H4 (cell line): ENCODE measurements at regions not wholly inside any gene's neighbourhood (a gene's known extent, or its start where the extent isn't known, plus 50 kb on each side); places are given as distances from the start of the nearest gene placed in this dataset.

Experiments used
- DNase-seq: peaks from one replicate; pipeline ENCODE4 v3.0.0-alpha.2; 2015; ENCODE audit warnings: low spot score

- DNase-seq: no peak
Observed at GRCh38 chrX:149152941-149153340, 352.2 kb downstream of the IDS start.

DNA sequence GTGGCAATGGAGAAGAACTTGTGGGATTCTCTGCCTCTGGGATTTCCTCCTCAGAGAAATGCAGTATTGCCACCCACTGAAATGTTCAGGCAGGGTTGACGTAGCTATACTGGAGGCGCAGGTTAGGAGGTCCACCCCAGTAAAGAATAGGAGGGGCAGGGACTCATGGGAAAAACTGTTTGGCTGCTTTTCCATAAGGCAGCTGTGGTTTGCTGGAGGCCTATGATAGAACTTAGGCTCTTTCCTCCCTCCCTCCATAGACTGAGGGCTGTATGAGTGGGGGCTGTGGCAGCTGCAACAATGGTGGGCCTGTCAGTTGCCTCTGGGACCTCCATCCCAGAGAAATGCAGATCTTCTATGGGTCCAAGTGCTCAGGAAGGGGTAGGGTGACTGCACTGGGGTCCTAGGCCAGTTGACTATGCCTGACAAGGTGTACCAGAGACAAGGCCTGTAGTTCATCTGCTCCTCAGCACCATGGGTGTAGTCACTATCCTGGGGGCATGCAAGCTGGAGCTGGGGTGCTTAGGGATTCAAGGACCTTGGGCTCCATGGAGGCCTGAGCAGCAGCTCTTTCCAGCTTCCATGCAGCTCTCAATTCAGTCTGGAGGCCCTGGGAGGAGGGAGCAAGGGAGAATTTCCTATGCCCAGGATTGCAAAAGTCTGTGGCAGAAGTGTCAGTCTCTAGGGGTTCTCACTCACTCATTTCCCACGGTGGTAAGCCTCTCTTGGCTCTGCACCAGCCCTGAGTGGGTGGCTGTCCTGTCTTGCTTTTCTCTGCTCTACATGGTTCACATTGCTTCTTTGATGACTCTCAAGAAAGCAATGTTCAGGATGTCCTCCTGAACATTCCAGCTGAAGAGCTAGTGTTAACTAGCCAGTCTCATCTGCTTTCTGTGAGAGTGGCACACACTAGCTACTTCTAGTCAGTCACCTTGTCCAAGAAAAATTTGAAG, 353.0 kb downstream of the IDS start:
- peak; percentile 3 for DNase-seq

DNA sequence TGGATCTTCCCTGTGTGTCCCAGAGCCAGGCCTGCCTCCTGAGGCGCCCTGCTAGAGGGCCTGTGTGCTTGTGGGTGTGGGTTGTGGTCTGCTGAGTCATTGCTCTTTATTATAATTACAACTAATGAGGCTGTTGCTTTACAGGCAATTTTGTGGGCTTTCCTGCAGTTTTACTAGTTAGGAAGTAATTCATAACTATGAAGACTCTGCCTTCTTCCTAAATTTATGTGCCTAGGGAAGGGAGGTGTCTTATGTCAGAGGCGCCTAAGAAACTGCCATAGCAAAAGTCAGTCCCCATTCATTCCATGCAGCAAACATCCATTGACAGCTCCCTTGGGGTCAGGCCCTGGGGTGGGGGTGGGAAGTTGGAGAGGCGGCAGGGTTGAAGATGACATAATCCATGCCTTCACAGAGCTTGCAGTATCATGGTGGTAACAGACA, 359.2 kb downstream of the IDS start:
- DNase-seq: peak; percentile 39

DNA sequence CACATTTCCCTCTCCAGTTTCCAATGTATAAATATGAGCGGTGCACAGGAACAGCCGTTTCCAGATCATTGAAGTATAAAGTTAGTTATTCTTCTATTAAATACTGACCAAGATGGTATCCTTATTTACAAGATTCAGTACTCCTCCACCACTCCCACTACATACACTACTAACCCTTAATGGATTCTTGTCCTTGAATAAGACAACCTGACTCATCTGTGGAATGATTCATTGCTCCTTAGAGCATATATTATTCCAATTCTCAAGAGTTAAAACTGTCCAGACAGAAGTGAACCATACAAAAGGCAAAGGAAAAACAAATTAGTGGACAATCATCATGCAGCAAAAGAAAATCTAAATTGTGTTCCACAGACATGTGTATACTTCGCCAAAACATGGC, 373.3 kb downstream of the IDS start:
- no peak for DNase-seq

GRCh38 chrX:149129767-149130166, 375.3 kb downstream of the IDS start:
- no peak for DNase-seq

GRCh38 chrX:149124526-149125108, 380.5 kb downstream of the IDS start:
- no peak for DNase-seq

- no peak for DNase-seq
Observed at GRCh38 chrX:149121206-149121920, 383.7 kb downstream of the IDS start.

GRCh38 chrX:149120459-149120858, 384.6 kb downstream of the IDS start:
- DNase-seq: no peak

DNA sequence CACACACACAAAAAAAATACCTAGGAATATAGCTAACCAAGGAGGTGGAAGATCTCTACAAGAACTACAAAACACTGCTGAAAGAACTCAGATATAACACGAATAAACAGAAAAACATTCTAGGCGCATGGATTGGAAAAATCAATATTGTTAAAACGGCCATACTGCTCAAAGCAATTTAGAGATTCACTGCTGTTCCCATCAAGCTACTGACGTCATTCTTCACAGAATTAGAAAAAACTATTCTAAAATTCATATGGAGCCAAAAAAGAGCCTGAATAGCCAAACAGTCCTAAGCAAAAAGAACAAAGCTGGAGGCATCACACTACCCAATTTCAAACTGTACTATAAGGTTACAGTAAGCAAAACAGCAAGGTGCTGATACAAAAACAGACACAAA, 390.2 kb downstream of the IDS start:
- no peak for DNase-seq

- no peak for DNase-seq
Observed at GRCh38 chrX:149114001-149114400, 391.1 kb downstream of the IDS start.

GRCh38 chrX:149097786-149098185, 407.3 kb downstream of the IDS start:
- DNase-seq: no peak

GRCh38 chrX:149092179-149092578, 412.9 kb downstream of the IDS start:
- DNase-seq: no peak

DNA sequence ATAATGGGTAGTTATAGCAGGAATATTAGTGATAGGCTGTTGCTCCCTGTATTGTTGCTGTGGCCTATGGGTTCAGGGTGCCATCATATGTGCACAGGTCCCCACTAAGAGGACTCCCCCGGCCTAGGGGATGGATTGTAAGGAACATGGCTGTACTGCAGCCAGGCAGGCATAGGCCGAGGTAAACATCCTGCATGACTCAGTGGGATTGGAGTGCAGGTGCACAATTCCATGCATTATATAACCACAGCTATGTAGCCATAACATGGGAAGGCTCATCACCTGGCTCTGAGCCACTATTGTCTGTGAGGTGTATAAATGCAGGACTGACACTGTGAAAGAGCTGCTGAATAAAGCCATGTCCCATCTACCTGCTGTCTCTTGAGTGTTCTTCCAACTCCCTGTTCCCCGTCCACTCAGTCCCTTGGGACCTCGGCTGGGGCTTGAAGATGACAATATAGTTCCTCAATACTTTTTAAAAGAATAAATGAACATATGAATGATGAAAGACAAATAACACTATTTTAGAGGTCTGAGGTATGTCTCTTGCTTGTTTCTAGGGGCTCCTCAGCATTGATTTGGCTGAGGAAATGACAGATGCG, 425.2 kb downstream of the IDS start:
- DNase-seq: no peak

DNA sequence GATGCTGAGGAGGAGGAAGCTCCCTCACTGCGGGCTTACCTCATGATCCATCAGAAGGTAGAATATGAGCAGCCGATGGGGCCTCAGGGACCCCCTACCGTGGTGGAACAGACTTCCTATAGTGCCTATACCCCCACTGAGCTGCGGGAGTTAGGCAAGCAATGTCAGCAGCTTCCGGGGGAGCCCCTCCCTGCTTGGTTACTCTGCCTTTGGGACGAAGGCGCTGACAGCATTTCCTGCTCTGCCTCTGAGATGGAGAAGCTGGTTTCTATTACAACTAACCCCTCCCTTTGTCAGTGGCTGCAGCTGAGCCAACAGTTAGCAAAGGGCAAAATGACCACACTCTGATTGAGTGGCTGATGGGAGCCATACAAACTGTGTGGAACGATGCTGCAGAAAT, 430.7 kb downstream of the IDS start:
- DNase-seq: peak; percentile 8

GRCh38 chrX:149073479-149073878, 431.6 kb downstream of the IDS start:
- DNase-seq: no peak

DNA sequence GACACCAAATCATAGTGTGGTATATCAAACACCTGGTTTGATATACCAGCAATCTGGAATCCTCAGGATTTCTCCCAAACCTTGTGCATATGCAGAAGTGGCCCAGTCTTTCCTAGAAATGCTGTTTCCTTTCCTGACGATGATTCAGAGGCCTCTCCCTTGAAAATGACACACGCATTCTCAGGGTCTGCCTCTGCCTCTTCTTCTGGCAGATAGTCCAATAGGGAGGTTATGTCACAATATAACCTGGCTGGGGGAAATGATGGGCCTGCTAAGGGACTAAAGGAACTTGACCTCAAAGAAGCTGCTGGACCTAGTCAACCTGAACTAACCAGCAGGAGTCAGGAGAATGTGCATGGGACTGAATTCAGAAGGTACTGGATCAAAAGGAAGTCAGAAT, 435.2 kb downstream of the IDS start:
- DNase-seq: no peak

DNA sequence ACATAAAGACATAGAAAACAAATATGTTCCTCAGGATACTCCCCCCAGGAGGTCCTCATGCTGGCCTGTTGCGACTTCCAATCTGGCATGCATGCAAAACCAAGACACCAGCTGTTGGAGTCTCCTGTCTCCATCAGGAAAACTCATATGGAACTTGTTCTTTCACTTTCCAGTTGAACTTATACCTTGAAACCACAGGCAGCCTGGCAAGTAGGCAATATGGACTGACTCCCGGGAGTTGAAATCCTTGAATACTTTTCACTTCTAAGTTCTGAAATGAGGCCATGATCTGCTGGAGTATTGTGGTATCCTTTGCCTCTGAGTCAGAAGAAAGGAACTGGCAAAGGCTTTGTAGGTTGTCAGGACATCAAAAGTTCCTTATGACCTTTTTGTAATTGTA, 444.2 kb downstream of the IDS start:
- DNase-seq: no peak
